K562 (cell line): ENCODE measurements at regions not wholly inside any gene's neighbourhood (a gene's known extent, or its start where the extent isn't known, plus 50 kb on each side); places are given as distances from the start of the nearest gene placed in this dataset.

ENCODE experiments used
- CBX2 ChIP-seq: fragments of 200-600 bp; sonication (generic); IDR thresholded peaks from one replicate; pipeline ENCODE4 v1.6.1; 2012; ENCODE audit warnings: mild to moderate bottlenecking, low read length, inconsistent platforms; ENCODE audit not compliant: insufficient read depth, poor library complexity, severe bottlenecking
- CBX3 ChIP-seq, 2 experiments: IDR thresholded peaks; 1 replicate in 1 of 2; 2 replicates in 1 of 2; pipeline ENCODE4 v1.6.1; 2012; ENCODE audit warnings: inconsistent platforms in 2 of 2, low read length in 2 of 2, borderline replicate concordance in 1 of 2, control low read depth in 1 of 2
- CREM ChIP-seq: IDR thresholded peaks from 2 replicates; pipeline ENCODE4 v1.6.1; 2014; ENCODE audit warnings: antibody characterized with exemption, low read depth
- EZH2 ChIP-seq: IDR thresholded peaks from 2 replicates; pipeline ENCODE4 v1.6.1; 2012; ENCODE audit warnings: low read depth, mild to moderate bottlenecking, inconsistent platforms, low read length, borderline replicate concordance
- MCM5 ChIP-seq: fragments of 450-650 bp; IDR thresholded peaks from 2 replicates; pipeline ENCODE4 v1.6.1; 2016; ENCODE audit warnings: low read depth
- MCM7 ChIP-seq, 2 experiments: fragments of 450-650 bp; IDR thresholded peaks; 2 replicates each; pipeline ENCODE4 v1.6.1; 2016 to 2018
- NR1H2 ChIP-seq: sonication (generic); formaldehyde crosslinking; IDR thresholded peaks from 2 replicates; pipeline ENCODE4 v1.4.0; 2020; ENCODE audit warnings: mild to moderate bottlenecking, missing genetic modification reagents
- POLR2A ChIP-seq: fragments of 450-650 bp; conservative IDR thresholded peaks from 2 replicates; pipeline ENCODE4 v1.6.1; 2016
- SREBF1 ChIP-seq: fragments of 150-350 bp; IDR thresholded peaks from 2 replicates; pipeline ENCODE4 v1.6.1; 2014; ENCODE audit warnings: antibody characterized with exemption, low read depth, low read length, borderline replicate concordance
- ZBED1 ChIP-seq: IDR thresholded peaks from 2 replicates; pipeline ENCODE4 v1.6.1; 2014
- ZNF121 ChIP-seq: sonication (generic); formaldehyde crosslinking; conservative IDR thresholded peaks from 2 replicates; pipeline ENCODE4 v1.8.0; 2022; ENCODE audit warnings: missing genetic modification reagents
- ZNF740 ChIP-seq, 3 experiments: fragments of 200-800 bp in 1 of 3; sonication (Bioruptor generic) in 1 of 3; sonication (generic) in 1 of 3; formaldehyde crosslinking in 1 of 3; IDR thresholded peaks; 2 replicates each; pipeline versions ENCODE4 v1.6.1 to v1.8.0; 2016 to 2022; ENCODE audit warnings: mild to moderate bottlenecking in 2 of 3, missing compliant biosample characterization in 2 of 3, missing genetic modification characterization in 2 of 3, missing genetic modification reagents in 1 of 3
- TF ChIP-seq, protein P1 (sequence below), 3 experiments: IDR thresholded peaks in 2 of 3; conservative IDR thresholded peaks in 1 of 3; 2 replicates each; pipeline ENCODE4 v1.5.1; 2011 to 2012; ENCODE audit warnings: low read length in 3 of 3, mild to moderate bottlenecking in 3 of 3, control low read depth in 2 of 3, improper control_type of control experiment in 1 of 3, inconsistent platforms in 1 of 3, low read depth in 1 of 3, mixed read lengths in 1 of 3, moderate library complexity in 1 of 3; ENCODE audit not compliant: insufficient read depth in 2 of 3

DNA sequence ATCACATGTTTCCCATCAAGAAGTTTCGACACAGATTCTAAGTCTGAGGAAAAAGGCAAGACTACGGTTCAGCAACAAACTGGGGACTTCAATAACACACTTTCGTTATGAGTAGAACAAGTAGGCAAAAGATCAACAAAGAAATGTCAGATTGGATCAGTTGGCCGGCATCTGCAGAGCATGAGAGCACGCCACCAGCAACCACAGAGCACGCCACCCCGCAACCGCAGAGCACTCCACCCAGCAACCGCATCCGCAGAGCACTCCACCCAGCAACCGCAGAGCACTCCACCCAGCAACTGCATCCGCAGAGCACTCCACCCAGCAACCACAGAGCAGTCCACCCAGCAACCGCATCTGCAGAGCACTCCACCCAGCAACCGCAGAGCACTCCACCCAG lies 89.7 kb upstream of the FAM20C start:
- TF ChIP-seq EZH2 (no peak), ZNF121 (no peak), MCM5 (no peak), SREBF1 (no peak), POLR2A (no peak), MCM7 (IDR thresholded peaks at IDR 0.05) (no peak), CBX2 (no peak), CREM (no peak), NR1H2 (no peak), ZBED1 (no peak), ZNF740 (CRISPR knock-in tag; IDR thresholded peaks at IDR 0.05) (no peak), ZNF740 (tag; IDR thresholded peaks at IDR 0.05) (no peak), CBX3 (IDR thresholded peaks at IDR 0.05; ENCODE audit: borderline replicate concordance in 1 of 2, low read length in 2 of 2) (no peak)
- TF ChIP-seq, protein P1, sequence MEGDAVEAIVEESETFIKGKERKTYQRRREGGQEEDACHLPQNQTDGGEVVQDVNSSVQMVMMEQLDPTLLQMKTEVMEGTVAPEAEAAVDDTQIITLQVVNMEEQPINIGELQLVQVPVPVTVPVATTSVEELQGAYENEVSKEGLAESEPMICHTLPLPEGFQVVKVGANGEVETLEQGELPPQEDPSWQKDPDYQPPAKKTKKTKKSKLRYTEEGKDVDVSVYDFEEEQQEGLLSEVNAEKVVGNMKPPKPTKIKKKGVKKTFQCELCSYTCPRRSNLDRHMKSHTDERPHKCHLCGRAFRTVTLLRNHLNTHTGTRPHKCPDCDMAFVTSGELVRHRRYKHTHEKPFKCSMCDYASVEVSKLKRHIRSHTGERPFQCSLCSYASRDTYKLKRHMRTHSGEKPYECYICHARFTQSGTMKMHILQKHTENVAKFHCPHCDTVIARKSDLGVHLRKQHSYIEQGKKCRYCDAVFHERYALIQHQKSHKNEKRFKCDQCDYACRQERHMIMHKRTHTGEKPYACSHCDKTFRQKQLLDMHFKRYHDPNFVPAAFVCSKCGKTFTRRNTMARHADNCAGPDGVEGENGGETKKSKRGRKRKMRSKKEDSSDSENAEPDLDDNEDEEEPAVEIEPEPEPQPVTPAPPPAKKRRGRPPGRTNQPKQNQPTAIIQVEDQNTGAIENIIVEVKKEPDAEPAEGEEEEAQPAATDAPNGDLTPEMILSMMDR (IDR thresholded peaks at IDR 0.05 in 2 of 3, conservative IDR thresholded peaks at IDR 0.05 in 1 of 3; ENCODE audit: insufficient read depth in 2 of 3, low read depth in 1 of 3, low read length in 3 of 3) = no peak
